Astrocyte (in vitro differentiated cells and primary cell): ENCODE measurements at regions not wholly inside any gene's neighbourhood (a gene's known extent, or its start where the extent isn't known, plus 50 kb on each side); places are given as distances from the start of the nearest gene placed in this dataset.
"Not testable (repeated sequence)": the region's sequence is repeated elsewhere in the genome, so short reads cannot be mapped to it uniquely, and the experiment has no call there.

Source experiments
- DNase-seq: peaks from one replicate; pipeline ENCODE4 v3.0.0-alpha.2; 2010; ENCODE audit warnings: low read depth
- FAIRE-seq: peaks from 2 replicates; lab custom pipeline; 2011; peaks lifted over from hg19 to GRCh38; lab: Jason Lieb, UNC
- H2AFZ ChIP-seq: 2 replicates; pipeline ENCODE4 v1.6.0; 2012; ENCODE audit warnings: low read depth, low read length, inconsistent platforms
- H3K27ac ChIP-seq: 2 replicates; pipeline ENCODE4 v1.5.1; 2011; ENCODE audit warnings: low read depth, low read length, inconsistent platforms
- H3K27me3 ChIP-seq: 2 replicates; pipeline ENCODE4 v1.6.0; 2011; ENCODE audit warnings: low read length, inconsistent platforms; ENCODE audit not compliant: insufficient read depth
- H3K36me3 ChIP-seq: 2 replicates; pipeline ENCODE4 v1.5.1; 2011; ENCODE audit warnings: low read length, inconsistent platforms; ENCODE audit not compliant: insufficient read depth
- H3K4me1 ChIP-seq: 2 replicates; pipeline ENCODE4 v1.5.1; 2011; ENCODE audit warnings: low read length, inconsistent platforms; ENCODE audit not compliant: insufficient read depth
- H3K4me2 ChIP-seq: 2 replicates; pipeline ENCODE4 v1.6.0; 2012; ENCODE audit warnings: low read length, inconsistent platforms
- H3K4me3 ChIP-seq: 2 replicates; pipeline ENCODE4 v1.5.1; 2011; ENCODE audit warnings: low read depth, mild to moderate bottlenecking, low read length, inconsistent platforms; ENCODE audit not compliant: insufficient read depth
- H3K79me2 ChIP-seq: 2 replicates; pipeline ENCODE4 v1.6.0; 2012; ENCODE audit warnings: mild to moderate bottlenecking, low read length, inconsistent platforms; ENCODE audit not compliant: insufficient read depth
- H3K9ac ChIP-seq: 2 replicates; pipeline ENCODE4 v1.6.0; 2012; ENCODE audit warnings: mild to moderate bottlenecking, low read length, inconsistent platforms
- H3K9me3 ChIP-seq: 2 replicates; pipeline ENCODE4 v1.5.1; 2012; ENCODE audit warnings: low read depth, mild to moderate bottlenecking, low read length, inconsistent platforms; ENCODE audit not compliant: insufficient read depth
- H4K20me1 ChIP-seq: 2 replicates; pipeline ENCODE4 v1.6.0; 2012; ENCODE audit warnings: low read length, inconsistent platforms; ENCODE audit not compliant: insufficient read depth
- H3K27ac Mint-ChIP-seq: one replicate; pipeline ENCODE4 v1.8.0; 2021; ENCODE audit warnings: mild to moderate bottlenecking, mixed read lengths; ENCODE audit not compliant: unreplicated experiment
- H3K27me3 Mint-ChIP-seq: one replicate; pipeline ENCODE4 v1.8.0; 2021; ENCODE audit warnings: low read depth, mixed read lengths; ENCODE audit not compliant: unreplicated experiment
- H3K36me3 Mint-ChIP-seq: one replicate; pipeline ENCODE4 v1.8.0; 2021; ENCODE audit warnings: low read depth, mixed read lengths; ENCODE audit not compliant: unreplicated experiment
- H3K4me1 Mint-ChIP-seq: one replicate; pipeline ENCODE4 v1.8.0; 2021; ENCODE audit warnings: low read depth, mixed read lengths; ENCODE audit not compliant: unreplicated experiment
- H3K4me3 Mint-ChIP-seq: one replicate; pipeline ENCODE4 v1.8.0; 2021; ENCODE audit warnings: mild to moderate bottlenecking, moderate library complexity, mixed read lengths; ENCODE audit not compliant: unreplicated experiment
- H3K9me3 Mint-ChIP-seq: one replicate; pipeline ENCODE4 v1.8.0; 2021; ENCODE audit warnings: mild to moderate bottlenecking, mixed read lengths; ENCODE audit not compliant: unreplicated experiment
- EZH2 ChIP-seq: IDR thresholded peaks from 2 replicates; pipeline ENCODE4 v1.6.1; 2012; ENCODE audit warnings: mild to moderate bottlenecking, low read length, inconsistent platforms; ENCODE audit not compliant: insufficient read depth
- TF ChIP-seq, protein P1 (sequence below): IDR thresholded peaks from 2 replicates; pipeline ENCODE4 v1.5.1; 2011; ENCODE audit warnings: low read depth, mild to moderate bottlenecking, inconsistent platforms, low read length, moderate library complexity; ENCODE audit not compliant: insufficient read depth

DNA sequence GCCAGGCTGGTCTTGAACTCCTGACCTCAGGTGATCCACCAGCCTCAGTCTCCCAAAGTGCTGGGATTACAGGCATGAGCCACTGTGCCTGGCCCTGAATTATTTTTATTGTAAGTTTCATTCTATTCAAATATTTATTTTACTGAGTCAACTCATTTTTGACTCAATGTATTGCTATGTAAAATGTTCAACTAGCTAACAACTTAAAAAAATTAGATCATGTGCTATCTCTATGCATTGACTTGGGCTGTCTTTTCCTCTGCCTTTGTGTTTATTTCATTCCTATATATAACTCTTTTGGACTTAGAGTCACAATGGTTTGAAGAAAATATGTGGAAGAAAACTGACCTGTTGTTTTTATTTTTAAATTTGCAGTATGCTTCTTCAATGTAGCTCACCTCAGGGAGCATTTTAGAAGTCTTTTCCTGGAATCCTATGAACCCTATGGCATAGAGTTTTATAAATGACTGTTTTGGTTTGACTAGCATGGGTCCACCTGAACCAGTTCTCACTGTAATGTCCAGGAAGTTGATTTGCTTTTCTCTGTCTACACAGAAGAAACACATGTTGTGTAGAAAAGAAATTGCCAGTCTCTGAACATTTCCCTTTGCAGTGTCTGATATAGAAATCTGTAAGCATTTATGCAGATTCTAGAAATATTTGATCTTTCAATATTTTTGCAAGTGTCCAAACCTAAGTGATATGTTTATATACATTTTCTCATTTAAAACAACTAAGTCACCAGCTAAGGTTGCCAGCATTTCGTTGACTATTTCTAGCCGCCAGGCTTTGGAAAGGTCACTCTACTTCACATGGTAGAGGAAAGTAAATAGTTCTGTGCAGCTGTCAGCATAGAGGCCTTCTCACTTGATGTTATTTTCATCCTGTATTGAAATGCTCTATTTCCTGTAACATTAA, 138.8 kb downstream of the PCSK1 start:
- Mint-ChIP-seq H3K36me3 (no peaks in the 10 kb centered on the region), H3K4me3 (no peak overlapping the region), H3K4me1 (peaks cover 17% of the 10 kb centered on the region), H3K27ac (no peak overlapping the region), H3K27me3 (no peaks in the 10 kb centered on the region), H3K9me3 (no peaks in the 10 kb centered on the region)
- DNase-seq: peak; percentile 25
- H4K20me1 ChIP-seq: no peaks in the 10 kb centered on the region
- peak; percentile 39 for FAIRE-seq
- peak overlapping the region; percentile 3 for H3K4me2 ChIP-seq
- H3K36me3 ChIP-seq: no peaks in the 10 kb centered on the region
- no peak overlapping the region for H3K9ac ChIP-seq
- H3K9me3 ChIP-seq: no peaks in the 10 kb centered on the region
- no peak overlapping the region for H2AFZ ChIP-seq
- no peaks in the 10 kb centered on the region for H3K27me3 ChIP-seq
- H3K4me1 ChIP-seq: peaks cover 6% of the 10 kb centered on the region
- H3K79me2 ChIP-seq: no peaks in the 10 kb centered on the region
- no peak for TF ChIP-seq EZH2
- TF ChIP-seq, protein P1, sequence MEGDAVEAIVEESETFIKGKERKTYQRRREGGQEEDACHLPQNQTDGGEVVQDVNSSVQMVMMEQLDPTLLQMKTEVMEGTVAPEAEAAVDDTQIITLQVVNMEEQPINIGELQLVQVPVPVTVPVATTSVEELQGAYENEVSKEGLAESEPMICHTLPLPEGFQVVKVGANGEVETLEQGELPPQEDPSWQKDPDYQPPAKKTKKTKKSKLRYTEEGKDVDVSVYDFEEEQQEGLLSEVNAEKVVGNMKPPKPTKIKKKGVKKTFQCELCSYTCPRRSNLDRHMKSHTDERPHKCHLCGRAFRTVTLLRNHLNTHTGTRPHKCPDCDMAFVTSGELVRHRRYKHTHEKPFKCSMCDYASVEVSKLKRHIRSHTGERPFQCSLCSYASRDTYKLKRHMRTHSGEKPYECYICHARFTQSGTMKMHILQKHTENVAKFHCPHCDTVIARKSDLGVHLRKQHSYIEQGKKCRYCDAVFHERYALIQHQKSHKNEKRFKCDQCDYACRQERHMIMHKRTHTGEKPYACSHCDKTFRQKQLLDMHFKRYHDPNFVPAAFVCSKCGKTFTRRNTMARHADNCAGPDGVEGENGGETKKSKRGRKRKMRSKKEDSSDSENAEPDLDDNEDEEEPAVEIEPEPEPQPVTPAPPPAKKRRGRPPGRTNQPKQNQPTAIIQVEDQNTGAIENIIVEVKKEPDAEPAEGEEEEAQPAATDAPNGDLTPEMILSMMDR: no peak
- H3K27ac ChIP-seq: peak overlapping the region; percentile 52
- H3K4me3 ChIP-seq: no peak overlapping the region

GRCh38 chr5:96292582-96293247, 140.3 kb downstream of the PCSK1 start:
- no peaks in the 10 kb centered on the region for H3K27me3 ChIP-seq
- H3K9me3 Mint-ChIP-seq: no peaks in the 10 kb centered on the region
- H3K4me2 ChIP-seq: no peak overlapping the region
- no peak for TF ChIP-seq EZH2
- TF ChIP-seq, protein P1: no peak
- peaks cover 6% of the 10 kb centered on the region for H3K4me1 ChIP-seq
- no peaks in the 10 kb centered on the region for H3K36me3 ChIP-seq
- no peaks in the 10 kb centered on the region for H4K20me1 ChIP-seq
- H3K4me1 Mint-ChIP-seq: peaks cover 11% of the 10 kb centered on the region
- no peaks in the 10 kb centered on the region for H3K27me3 Mint-ChIP-seq
- H3K4me3 ChIP-seq: no peak overlapping the region
- no peaks in the 10 kb centered on the region for H3K79me2 ChIP-seq
- FAIRE-seq (no peak), DNase-seq (no peak)
- no peak overlapping the region for H3K27ac Mint-ChIP-seq
- H3K36me3 Mint-ChIP-seq: no peaks in the 10 kb centered on the region
- no peak overlapping the region for H3K4me3 Mint-ChIP-seq
- H3K27ac ChIP-seq: no peak overlapping the region
- no peak overlapping the region for H2AFZ ChIP-seq
- no peak overlapping the region for H3K9ac ChIP-seq
- H3K9me3 ChIP-seq: no peaks in the 10 kb centered on the region

- H3K4me1 ChIP-seq, H3K4me1 Mint-ChIP-seq, H2AFZ ChIP-seq, H3K9ac ChIP-seq, H3K9me3 ChIP-seq, H3K9me3 Mint-ChIP-seq, H3K27me3 Mint-ChIP-seq, H3K79me2 ChIP-seq, H3K27ac ChIP-seq, H4K20me1 ChIP-seq, H3K27ac Mint-ChIP-seq, H3K36me3 Mint-ChIP-seq, FAIRE-seq, DNase-seq, H3K27me3 ChIP-seq, H3K4me3 Mint-ChIP-seq, H3K4me3 ChIP-seq, H3K4me2 ChIP-seq, H3K36me3 ChIP-seq: not testable (repeated sequence)
These were observed 143.8 kb downstream of the PCSK1 start for GRCh38 chr5:96289287-96289686.
